ENCODE measurements at regions not wholly inside any gene's neighbourhood (a gene's known extent, or its start where the extent isn't known, plus 50 kb on each side); places are given as distances from the start of the nearest gene placed in this dataset.

- DNase-seq (ENCODE audit: low read depth, low spot score) (no peak), FAIRE-seq (no peak)
- H3K79me2 ChIP-seq (ENCODE audit: control insufficient read depth, insufficient read depth, low read length): no peaks in the 10 kb centered on the region
- H3K4me2 ChIP-seq (ENCODE audit: control insufficient read depth, extremely low read depth, insufficient read depth, low read depth, low read length): peak overlapping the region; percentile 61
- H3K9ac ChIP-seq (ENCODE audit: control insufficient read depth, extremely low read depth, insufficient read depth, low read length): peak overlapping the region; percentile 73
- no peaks in the 10 kb centered on the region for H3K9me1 ChIP-seq (ENCODE audit: control insufficient read depth, extremely low read depth, insufficient read depth, low read length)
- H3K27ac ChIP-seq (ENCODE audit: control insufficient read depth, insufficient read depth, low read length): peak overlapping the region; percentile 86
- peaks cover 67% of the 10 kb centered on the region for H3K4me1 ChIP-seq (ENCODE audit: control insufficient read depth, extremely low read depth, insufficient read depth, low read length)
- H3K9me3 ChIP-seq (ENCODE audit: control insufficient read depth, low read depth, low read length): peaks cover 4% of the 10 kb centered on the region
- TF ChIP-seq EZH2 (IDR thresholded peaks at IDR 0.05; ENCODE audit: low read length): no peak
- no peak for TF ChIP-seq CTCF (optimal IDR thresholded peaks at IDR 0.05 in 1 of 3, IDR thresholded peaks at IDR 0.05 in 1 of 3, conservative IDR thresholded peaks at IDR 0.05 in 1 of 3; ENCODE audit: extremely low read depth in 1 of 3, insufficient read depth in 2 of 3, low read length in 3 of 3)
- no peak overlapping the region for H3K4me3 ChIP-seq (ENCODE audit: control insufficient read depth in 2 of 3, extremely low read depth in 1 of 3, insufficient read depth in 2 of 3, low read depth in 1 of 3, low read length in 3 of 3)
- H3K36me3 ChIP-seq (ENCODE audit: control insufficient read depth in 2 of 2, extremely low read depth in 1 of 2, insufficient read depth in 2 of 2, low read length in 2 of 2): no peaks in the 10 kb centered on the region
- dilution Hi-C loops (cut with MboI; ENCODE audit: extremely low pct_ligation_motif_present, low sequenced_read_pairs): no loop called here
- H2AFZ ChIP-seq (ENCODE audit: control insufficient read depth, low read length): no peak overlapping the region
- no peaks in the 10 kb centered on the region for H3K27me3 ChIP-seq (ENCODE audit: control insufficient read depth, extremely low read depth, insufficient read depth, low read length)
- no peaks in the 10 kb centered on the region for H4K20me1 ChIP-seq (ENCODE audit: control insufficient read depth, extremely low read depth, insufficient read depth, low read length)
These were observed 80.2 kb upstream of the F3 start for GRCh38 chr1:94621802-94622201.

- H3K9me1 ChIP-seq (ENCODE audit: control insufficient read depth, extremely low read depth, insufficient read depth, low read length): no peaks in the 10 kb centered on the region
- TF ChIP-seq EZH2 (IDR thresholded peaks at IDR 0.05; ENCODE audit: low read length): no peak
- TF ChIP-seq CTCF (optimal IDR thresholded peaks at IDR 0.05 in 1 of 3, IDR thresholded peaks at IDR 0.05 in 1 of 3, conservative IDR thresholded peaks at IDR 0.05 in 1 of 3; ENCODE audit: extremely low read depth in 1 of 3, insufficient read depth in 2 of 3, low read length in 3 of 3): no peak
- H3K4me3 ChIP-seq (ENCODE audit: control insufficient read depth in 2 of 3, extremely low read depth in 1 of 3, insufficient read depth in 2 of 3, low read depth in 1 of 3, low read length in 3 of 3): no peak overlapping the region
- H3K9ac ChIP-seq (ENCODE audit: control insufficient read depth, extremely low read depth, insufficient read depth, low read length): peak overlapping the region; percentile 73
- no peaks in the 10 kb centered on the region for H3K27me3 ChIP-seq (ENCODE audit: control insufficient read depth, extremely low read depth, insufficient read depth, low read length)
- no peaks in the 10 kb centered on the region for H3K79me2 ChIP-seq (ENCODE audit: control insufficient read depth, insufficient read depth, low read length)
- peaks cover 4% of the 10 kb centered on the region for H3K9me3 ChIP-seq (ENCODE audit: control insufficient read depth, low read depth, low read length)
- no peaks in the 10 kb centered on the region for H4K20me1 ChIP-seq (ENCODE audit: control insufficient read depth, extremely low read depth, insufficient read depth, low read length)
- FAIRE-seq (peak; percentile 100), DNase-seq (ENCODE audit: low read depth, low spot score) (peak; percentile 96)
- dilution Hi-C loops (cut with MboI; ENCODE audit: extremely low pct_ligation_motif_present, low sequenced_read_pairs): no loop called here
- H3K4me2 ChIP-seq (ENCODE audit: control insufficient read depth, extremely low read depth, insufficient read depth, low read depth, low read length): peak overlapping the region; percentile 61
- no peaks in the 10 kb centered on the region for H3K36me3 ChIP-seq (ENCODE audit: control insufficient read depth in 2 of 2, extremely low read depth in 1 of 2, insufficient read depth in 2 of 2, low read length in 2 of 2)
- H3K27ac ChIP-seq (ENCODE audit: control insufficient read depth, insufficient read depth, low read length): peak overlapping the region; percentile 86
- H2AFZ ChIP-seq (ENCODE audit: control insufficient read depth, low read length): no peak overlapping the region
- H3K4me1 ChIP-seq (ENCODE audit: control insufficient read depth, extremely low read depth, insufficient read depth, low read length): peaks cover 71% of the 10 kb centered on the region
These were observed 79.8 kb upstream of the F3 start for GRCh38 chr1:94621395-94621794.
